ENCODE measurements at regions not wholly inside any gene's neighbourhood (a gene's known extent, or its start where the extent isn't known, plus 50 kb on each side); places are given as distances from the start of the nearest gene placed in this dataset.

- H3K4me3 ChIP-seq (ENCODE audit: low read depth, low read length): no peak overlapping the region
- no peak overlapping the region; the same call in 1 of the 2 replicates for H3K27ac ChIP-seq (ENCODE audit: low read depth, low read length)
- no peaks in the 10 kb centered on the region for H3K9me3 ChIP-seq (ENCODE audit: control insufficient read depth, insufficient read depth, low read depth, low read length)
- no peak overlapping the region for H3K9ac ChIP-seq (ENCODE audit: low read length)
- no peaks in the 10 kb centered on the region for H3K36me3 ChIP-seq (ENCODE audit: control insufficient read depth, insufficient read depth, low read length)
- H3K4me1 ChIP-seq (ENCODE audit: control insufficient read depth, insufficient read depth, low read length): peaks cover 65% of the 10 kb centered on the region
- no peaks in the 10 kb centered on the region for H3K27me3 ChIP-seq (ENCODE audit: control insufficient read depth, insufficient read depth, low read length)
These were observed 93.0 kb upstream of the LDB2 start for GRCh38 chr4:16991450-16991849.

- no peak overlapping the region for H3K4me3 ChIP-seq (ENCODE audit: low read depth, low read length)
- H3K36me3 ChIP-seq (ENCODE audit: control insufficient read depth, insufficient read depth, low read length): no peaks in the 10 kb centered on the region
- no peaks in the 10 kb centered on the region for H3K9me3 ChIP-seq (ENCODE audit: control insufficient read depth, insufficient read depth, low read depth, low read length)
- no peaks in the 10 kb centered on the region for H3K27me3 ChIP-seq (ENCODE audit: control insufficient read depth, insufficient read depth, low read length)
- H3K27ac ChIP-seq (ENCODE audit: low read depth, low read length): no peak overlapping the region
- no peak overlapping the region for H3K9ac ChIP-seq (ENCODE audit: low read length)
- peaks cover 45% of the 10 kb centered on the region for H3K4me1 ChIP-seq (ENCODE audit: control insufficient read depth, insufficient read depth, low read length)
These were observed 90.9 kb upstream of the LDB2 start for GRCh38 chr4:16989371-16989770.

GRCh38 chr4:16988814-16989213 lies 90.4 kb upstream of the LDB2 start:
- Histone ChIP-seq H3K27me3 (ENCODE audit: control insufficient read depth, insufficient read depth, low read length) (no peaks in the 10 kb centered on the region), H3K27ac (ENCODE audit: low read depth, low read length) (no peak overlapping the region), H3K4me3 (ENCODE audit: low read depth, low read length) (no peak overlapping the region)

GRCh38 chr4:16977081-16977480 lies 78.6 kb upstream of the LDB2 start:
- H3K4me1 ChIP-seq (ENCODE audit: control insufficient read depth, insufficient read depth, low read length): peaks cover 22% of the 10 kb centered on the region; the same call in 1 of the 2 replicates

More at GRCh38 chr4:16988814-16989213, 90.4 kb upstream of the LDB2 start:
- Histone ChIP-seq H3K36me3 (ENCODE audit: control insufficient read depth, insufficient read depth, low read length) (no peaks in the 10 kb centered on the region), H3K4me1 (ENCODE audit: control insufficient read depth, insufficient read depth, low read length) (peaks cover 39% of the 10 kb centered on the region), H3K9ac (ENCODE audit: low read length) (no peak overlapping the region), H3K9me3 (ENCODE audit: control insufficient read depth, insufficient read depth, low read depth, low read length) (no peaks in the 10 kb centered on the region)

GRCh38 chr4:16969696-16970135 lies 71.3 kb upstream of the LDB2 start:
- H3K9ac ChIP-seq (ENCODE audit: low read length): no peak overlapping the region
- no peak overlapping the region for H3K4me3 ChIP-seq (ENCODE audit: low read depth, low read length)
- H3K9me3 ChIP-seq (ENCODE audit: control insufficient read depth, insufficient read depth, low read depth, low read length): no peaks in the 10 kb centered on the region
- H3K27ac ChIP-seq (ENCODE audit: low read depth, low read length): no peak overlapping the region
- no peaks in the 10 kb centered on the region; the same call in 1 of the 2 replicates for H3K36me3 ChIP-seq (ENCODE audit: control insufficient read depth, insufficient read depth, low read length)
- no peaks in the 10 kb centered on the region for H3K27me3 ChIP-seq (ENCODE audit: control insufficient read depth, insufficient read depth, low read length)
- H3K4me1 ChIP-seq (ENCODE audit: control insufficient read depth, insufficient read depth, low read length): peaks cover 31% of the 10 kb centered on the region; the same call in 1 of the 2 replicates

More at GRCh38 chr4:16977081-16977480, 78.6 kb upstream of the LDB2 start:
- H3K27me3 ChIP-seq (ENCODE audit: control insufficient read depth, insufficient read depth, low read length): no peaks in the 10 kb centered on the region
- H3K4me3 ChIP-seq (ENCODE audit: low read depth, low read length): no peak overlapping the region
- peaks cover 2% of the 10 kb centered on the region; the same call in 1 of the 2 replicates for H3K9me3 ChIP-seq (ENCODE audit: control insufficient read depth, insufficient read depth, low read depth, low read length)
- H3K9ac ChIP-seq (ENCODE audit: low read length): no peak overlapping the region
- H3K36me3 ChIP-seq (ENCODE audit: control insufficient read depth, insufficient read depth, low read length): no peaks in the 10 kb centered on the region; the same call in 1 of the 2 replicates
- no peak overlapping the region for H3K27ac ChIP-seq (ENCODE audit: low read depth, low read length)

GRCh38 chr4:16967722-16968121 lies 69.3 kb upstream of the LDB2 start:
- Histone ChIP-seq H3K9ac (ENCODE audit: low read length) (no peak overlapping the region), H3K4me3 (ENCODE audit: low read depth, low read length) (no peak overlapping the region), H3K4me1 (ENCODE audit: control insufficient read depth, insufficient read depth, low read length) (peaks cover 26% of the 10 kb centered on the region; the same call in 1 of the 2 replicates), H3K27ac (ENCODE audit: low read depth, low read length) (no peak overlapping the region), H3K36me3 (ENCODE audit: control insufficient read depth, insufficient read depth, low read length) (no peaks in the 10 kb centered on the region; the same call in 1 of the 2 replicates), H3K27me3 (ENCODE audit: control insufficient read depth, insufficient read depth, low read length) (no peaks in the 10 kb centered on the region), H3K9me3 (ENCODE audit: control insufficient read depth, insufficient read depth, low read depth, low read length) (peaks cover 2% of the 10 kb centered on the region; the same call in 1 of the 2 replicates)

GRCh38 chr4:16959305-16959704 lies 60.9 kb upstream of the LDB2 start:
- Histone ChIP-seq H3K27me3 (ENCODE audit: control insufficient read depth, insufficient read depth, low read length) (no peaks in the 10 kb centered on the region), H3K4me3 (ENCODE audit: low read depth, low read length) (no peak overlapping the region), H3K36me3 (ENCODE audit: control insufficient read depth, insufficient read depth, low read length) (no peaks in the 10 kb centered on the region), H3K9ac (ENCODE audit: low read length) (no peak overlapping the region), H3K27ac (ENCODE audit: low read depth, low read length) (no peak overlapping the region), H3K4me1 (ENCODE audit: control insufficient read depth, insufficient read depth, low read length) (peaks cover 23% of the 10 kb centered on the region), H3K9me3 (ENCODE audit: control insufficient read depth, insufficient read depth, low read depth, low read length) (peaks cover 20% of the 10 kb centered on the region)

- no peaks in the 10 kb centered on the region for H3K36me3 ChIP-seq (ENCODE audit: control insufficient read depth, insufficient read depth, low read length)
- peaks cover 8% of the 10 kb centered on the region for H3K4me1 ChIP-seq (ENCODE audit: control insufficient read depth, insufficient read depth, low read length)
- no peak overlapping the region for H3K4me3 ChIP-seq (ENCODE audit: low read depth, low read length)
- H3K9me3 ChIP-seq (ENCODE audit: control insufficient read depth, insufficient read depth, low read depth, low read length): peaks cover 14% of the 10 kb centered on the region
- H3K27me3 ChIP-seq (ENCODE audit: control insufficient read depth, insufficient read depth, low read length): no peaks in the 10 kb centered on the region
- H3K27ac ChIP-seq (ENCODE audit: low read depth, low read length): no peak overlapping the region
- H3K9ac ChIP-seq (ENCODE audit: low read length): no peak overlapping the region
These were observed 54.6 kb upstream of the LDB2 start for GRCh38 chr4:16952896-16953630.

- Histone ChIP-seq H3K4me3 (ENCODE audit: low read depth, low read length) (no peak overlapping the region), H3K27me3 (ENCODE audit: control insufficient read depth, insufficient read depth, low read length) (no peaks in the 10 kb centered on the region), H3K27ac (ENCODE audit: low read depth, low read length) (no peak overlapping the region), H3K4me1 (ENCODE audit: control insufficient read depth, insufficient read depth, low read length) (peaks cover 8% of the 10 kb centered on the region), H3K9me3 (ENCODE audit: control insufficient read depth, insufficient read depth, low read depth, low read length) (peaks cover 14% of the 10 kb centered on the region), H3K36me3 (ENCODE audit: control insufficient read depth, insufficient read depth, low read length) (no peaks in the 10 kb centered on the region), H3K9ac (ENCODE audit: low read length) (no peak overlapping the region)
These were observed 54.0 kb upstream of the LDB2 start for GRCh38 chr4:16952462-16952871.

All from HUES6 (cell line).